Vagina (tissue), 2 donors: ENCODE measurements at regions not wholly inside any gene's neighbourhood (a gene's known extent, or its start where the extent isn't known, plus 50 kb on each side); places are given as distances from the start of the nearest gene placed in this dataset.

Experiments used
- CTCF ChIP-seq, 3 experiments: fragments of 450-650 bp in 2 of 3; fragments of 200-600 bp in 1 of 3; sonication (generic) in 1 of 3; IDR thresholded peaks; one replicate each; pipeline ENCODE4 v1.5.1; 2017 to 2019; ENCODE audit warnings: antibody characterized with exemption in 3 of 3, mild to moderate bottlenecking in 2 of 3, moderate library complexity in 2 of 3
- POLR2A ChIP-seq, 2 donors: fragments of 450-650 bp; IDR thresholded peaks; one replicate each; pipeline ENCODE4 v1.6.1; 2017; ENCODE audit warnings: antibody characterized with exemption in 2 of 2, mild to moderate bottlenecking in 2 of 2, moderate library complexity in 2 of 2
- POLR2AphosphoS5 ChIP-seq, 2 donors: sonication (generic); formaldehyde crosslinking; IDR thresholded peaks; one replicate each; pipeline ENCODE4 v1.9.0; 2017; ENCODE audit warnings: antibody characterized with exemption in 2 of 2, mild to moderate bottlenecking in 2 of 2, low read depth in 1 of 2; ENCODE audit not compliant: insufficient read depth in 1 of 2

- no peak for TF ChIP-seq CTCF (IDR thresholded peaks at IDR 0.05)
- no peak for TF ChIP-seq POLR2AphosphoS5 (IDR thresholded peaks at IDR 0.05; ENCODE audit: insufficient read depth in 1 of 2, low read depth in 1 of 2)
- TF ChIP-seq POLR2A (IDR thresholded peaks at IDR 0.05), result no peak
Observed at GRCh38 chr12:132405742-132406251, 76.4 kb upstream of the GALNT9 start.
